ENCODE measurements at regions not wholly inside any gene's neighbourhood (a gene's known extent, or its start where the extent isn't known, plus 50 kb on each side); places are given as distances from the start of the nearest gene placed in this dataset.
"Not testable (repeated sequence)": the region's sequence is repeated elsewhere in the genome, so short reads cannot be mapped to it uniquely, and the experiment has no call there.

- DNase-seq (ENCODE audit: low read depth in 2 of 3, low spot score in 2 of 3), result no peak
Observed at GRCh38 chr6:21946298-21946783, 350.5 kb downstream of the PRL start.

DNA sequence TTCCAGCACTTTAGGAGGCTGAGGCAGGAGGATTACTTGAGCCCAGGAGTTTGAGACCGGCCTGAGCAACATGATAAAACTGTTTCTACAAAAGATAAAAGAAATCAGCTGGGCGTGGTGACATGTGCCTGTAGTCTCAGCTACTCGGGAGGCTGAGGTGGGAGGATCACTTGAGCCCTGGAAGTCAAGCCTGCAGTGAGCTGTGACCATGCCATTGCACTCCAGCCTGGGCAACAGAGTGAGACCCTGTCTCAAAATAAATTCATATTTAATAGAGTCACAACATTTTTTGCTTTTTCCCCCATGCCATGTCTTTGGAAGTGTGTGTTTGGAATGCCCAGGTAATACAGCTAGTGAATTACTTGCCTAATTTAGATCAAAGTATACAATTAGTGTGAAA is 349.6 kb downstream of the PRL start:
- DNase-seq (ENCODE audit: low read depth in 2 of 3, low spot score in 2 of 3), result not testable (repeated sequence)

DNA sequence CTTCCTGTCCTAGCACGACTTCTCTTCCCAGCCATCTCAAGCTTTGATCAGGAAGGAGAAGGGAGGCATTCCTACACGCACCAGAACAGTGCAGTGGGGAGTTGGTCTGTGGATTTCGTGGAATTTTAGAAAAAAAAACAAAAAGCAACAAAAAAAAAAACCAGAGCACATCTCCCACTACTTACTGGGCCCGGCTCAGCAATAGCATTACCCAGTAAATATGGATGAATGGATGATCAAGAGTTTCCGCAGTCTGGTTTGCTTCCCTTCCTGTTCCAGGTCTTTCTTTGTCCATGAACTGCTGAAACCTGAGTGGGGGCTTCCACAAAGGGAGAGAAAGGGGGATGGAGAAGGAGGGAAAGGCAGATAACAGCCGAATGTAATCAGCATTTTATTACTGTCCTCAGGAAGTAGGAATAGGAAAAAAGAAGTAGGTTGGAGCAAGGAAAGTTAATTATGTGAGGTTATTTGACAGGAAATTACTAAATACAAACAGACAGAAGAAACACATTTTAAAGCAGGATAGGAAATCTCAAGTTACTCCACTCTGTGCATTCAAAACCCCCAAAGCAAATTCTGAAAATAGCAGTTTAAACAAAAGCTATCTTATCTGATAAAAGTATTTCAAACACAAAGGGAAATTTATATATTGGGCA is 349.0 kb downstream of the PRL start:
- no peak for DNase-seq (ENCODE audit: low read depth in 2 of 3, low spot score in 2 of 3)

- DNase-seq (ENCODE audit: low read depth in 2 of 3, low spot score in 2 of 3), result no peak
Observed at GRCh38 chr6:21949211-21949801, 347.5 kb downstream of the PRL start.

DNA sequence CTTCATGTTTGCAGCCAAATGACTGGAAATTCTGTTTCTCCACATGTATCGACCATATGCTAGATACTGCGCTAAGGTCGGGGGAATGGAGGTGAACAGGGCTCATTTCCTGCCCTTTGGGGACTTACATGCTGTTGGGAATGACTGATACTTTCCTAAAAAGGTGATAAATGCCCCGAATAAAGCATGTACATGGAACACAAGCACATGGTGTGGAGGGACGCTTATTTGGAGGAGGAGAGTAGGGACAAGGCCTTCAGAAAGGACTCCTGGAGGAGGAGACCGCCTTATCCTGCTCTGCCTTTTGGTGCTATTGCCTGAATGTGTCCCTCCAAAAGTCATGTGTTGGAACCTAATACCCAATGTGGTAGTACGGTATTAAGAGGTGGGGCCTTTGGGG is 344.5 kb downstream of the PRL start:
- DNase-seq (ENCODE audit: low read depth in 2 of 3, low spot score in 2 of 3), result no peak

- no peak for DNase-seq (ENCODE audit: low read depth in 2 of 3, low spot score in 2 of 3)
Observed at GRCh38 chr6:21953831-21954801, 342.7 kb downstream of the PRL start.

DNA sequence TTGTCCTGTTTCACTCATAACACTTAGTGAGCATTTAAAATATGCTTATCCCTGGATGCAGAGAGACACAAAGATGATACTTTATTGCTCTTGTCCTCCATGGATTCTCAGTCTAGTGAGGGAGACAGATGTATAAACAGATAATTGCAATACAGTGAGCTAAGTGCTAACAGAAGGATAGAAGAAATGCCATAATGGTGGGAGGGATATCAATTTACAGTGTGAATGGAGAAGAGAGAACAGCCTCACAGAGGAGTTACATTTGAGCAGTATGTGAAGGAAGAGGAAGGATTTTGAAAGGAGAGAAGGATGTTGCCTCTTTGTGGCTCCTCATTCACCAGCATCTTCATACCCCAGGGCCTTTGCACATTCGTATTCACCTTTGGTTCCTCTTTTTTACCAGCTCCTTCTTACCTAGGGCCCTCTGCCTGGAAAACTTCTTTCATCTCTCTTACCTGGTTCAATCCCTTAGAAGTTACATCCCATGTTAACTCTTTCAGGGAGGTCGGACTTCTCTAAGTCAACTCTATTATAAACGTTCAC is 341.7 kb downstream of the PRL start:
- DNase-seq (ENCODE audit: low read depth in 2 of 3, low spot score in 2 of 3), result no peak

DNA sequence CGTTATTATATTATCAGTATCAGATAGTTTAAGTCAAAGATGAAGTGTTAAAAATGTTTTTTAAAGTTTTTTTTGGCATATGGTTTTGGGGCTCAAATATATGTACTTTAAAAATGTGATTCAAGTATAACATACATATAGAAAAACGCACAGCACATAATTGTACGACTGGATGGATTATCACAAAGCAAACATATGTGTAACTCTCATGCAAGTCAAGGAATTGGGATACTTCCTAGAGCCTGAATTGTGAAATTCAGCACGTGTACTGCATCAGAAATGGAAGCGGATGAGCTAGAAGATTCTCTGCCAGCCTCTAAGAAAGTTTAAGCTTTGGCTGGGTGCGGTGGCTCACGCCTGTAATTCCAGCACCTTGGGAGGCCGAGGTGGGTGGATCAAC is 340.9 kb downstream of the PRL start:
- DNase-seq (ENCODE audit: low read depth in 2 of 3, low spot score in 2 of 3), result no peak

GRCh38 chr6:21958428-21958827 is 338.4 kb downstream of the PRL start:
- no peak for DNase-seq (ENCODE audit: low read depth in 2 of 3, low spot score in 2 of 3)

DNA sequence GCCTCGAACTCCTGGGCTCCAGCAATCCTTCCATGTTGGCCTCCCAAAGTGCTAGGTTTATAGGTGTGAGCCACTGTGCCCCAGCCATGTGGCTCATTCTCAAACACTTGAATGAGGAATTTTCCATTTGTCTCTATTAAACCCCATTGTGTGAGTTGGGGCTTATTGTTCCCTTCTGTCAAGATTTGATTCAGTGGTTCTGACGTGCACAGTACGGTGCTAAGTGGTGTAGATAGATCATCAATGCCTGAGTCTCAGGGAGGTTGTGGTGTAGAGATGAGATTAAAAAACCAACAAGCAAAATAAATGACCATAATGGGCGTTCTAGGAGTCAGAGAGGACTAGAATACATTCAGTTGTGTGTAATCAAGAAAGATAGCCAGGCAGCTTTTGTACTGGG is 335.6 kb downstream of the PRL start:
- DNase-seq (ENCODE audit: low read depth in 2 of 3, low spot score in 2 of 3), result no peak

- DNase-seq (ENCODE audit: low read depth in 2 of 3, low spot score in 2 of 3), result no peak
Observed at GRCh38 chr6:21965016-21965415, 331.8 kb downstream of the PRL start.

GRCh38 chr6:21965953-21966539 is 330.8 kb downstream of the PRL start:
- no peak for DNase-seq (ENCODE audit: low read depth in 2 of 3, low spot score in 2 of 3)

DNA sequence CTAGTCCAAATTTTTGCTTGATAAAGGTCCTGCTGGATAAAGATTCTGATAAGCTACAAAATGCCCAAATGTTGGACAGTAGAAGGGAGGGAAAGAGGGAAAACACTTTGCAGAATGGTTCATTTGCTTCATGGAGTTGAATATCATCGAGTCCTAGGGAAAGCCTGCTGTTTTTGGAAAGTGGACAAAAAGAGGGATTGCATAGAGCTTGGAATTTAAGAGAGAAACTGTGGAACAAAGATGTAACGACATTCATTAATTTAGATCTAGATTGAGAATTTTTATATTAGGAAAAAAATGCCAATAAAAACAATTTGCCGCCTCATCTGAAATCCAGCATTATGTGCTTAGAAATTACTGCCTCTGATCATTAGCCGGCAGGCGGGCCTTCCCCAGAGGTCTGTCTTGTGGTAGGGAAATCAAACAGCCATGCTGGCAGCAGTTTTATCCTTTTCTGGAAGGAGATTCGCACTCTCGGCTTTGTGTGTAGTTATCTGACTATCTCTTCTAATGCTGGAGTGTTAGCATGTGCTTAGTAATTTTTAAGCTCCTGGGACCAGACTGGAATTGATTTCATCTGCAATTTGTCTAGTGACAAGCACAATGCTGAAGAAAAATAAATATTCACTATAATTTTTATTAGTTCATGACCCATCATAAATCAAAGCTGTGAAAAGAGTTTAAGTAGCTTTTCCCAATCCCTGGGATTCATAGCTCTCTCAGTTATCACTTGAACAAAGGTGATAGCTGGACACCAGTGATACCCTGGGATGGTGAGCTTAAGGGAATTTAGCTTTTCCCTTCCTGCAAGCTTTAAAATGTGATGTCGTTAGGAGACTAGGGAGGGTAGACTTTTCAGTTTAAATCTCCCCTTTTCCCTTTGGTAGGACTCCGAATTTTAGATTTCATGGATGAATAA is 329.5 kb downstream of the PRL start:
- DNase-seq (ENCODE audit: low read depth in 2 of 3, low spot score in 2 of 3), result no peak

- DNase-seq (ENCODE audit: low read depth in 2 of 3, low spot score in 2 of 3), result no peak
Observed at GRCh38 chr6:21968411-21968810, 328.4 kb downstream of the PRL start.

GRCh38 chr6:21969192-21969591 is 327.6 kb downstream of the PRL start:
- DNase-seq (ENCODE audit: low read depth in 2 of 3, low spot score in 2 of 3), result no peak

DNA sequence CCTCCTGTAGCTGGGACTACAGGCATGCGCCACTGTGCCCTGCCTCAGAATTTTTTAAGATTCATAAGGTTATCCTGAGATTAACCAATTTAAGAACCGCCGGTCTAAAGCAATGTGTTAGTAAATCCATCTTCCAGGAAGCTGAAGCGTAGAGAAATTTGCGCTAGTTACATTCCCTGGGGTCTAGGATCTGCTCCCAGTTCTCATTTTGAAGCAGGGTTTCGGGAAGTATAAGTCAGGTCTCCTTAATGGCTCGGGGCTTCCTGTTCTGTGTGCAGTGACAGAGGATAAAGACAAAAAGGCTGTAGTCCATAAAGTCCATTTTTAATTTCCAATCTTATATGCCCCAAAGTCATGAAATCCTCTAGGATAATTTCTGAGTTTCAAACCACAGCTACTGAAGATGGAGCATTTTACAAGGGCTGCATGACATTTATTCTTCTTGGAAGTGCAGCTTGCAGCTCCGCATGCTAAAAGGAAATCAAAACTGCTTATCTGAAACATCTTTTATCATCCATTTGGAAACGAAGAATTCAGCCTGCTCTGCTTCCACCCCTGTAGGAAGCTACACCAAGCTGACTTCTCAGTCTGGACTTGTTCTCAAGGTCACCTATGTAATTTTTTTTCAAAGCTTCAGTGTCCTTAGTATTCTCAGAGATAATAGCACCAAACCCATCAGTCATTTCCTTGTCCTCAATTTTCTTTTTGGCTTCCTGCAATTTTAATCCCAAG is 326.1 kb downstream of the PRL start:
- no peak for DNase-seq (ENCODE audit: low read depth in 2 of 3, low spot score in 2 of 3)

GRCh38 chr6:21971541-21971940 is 325.3 kb downstream of the PRL start:
- DNase-seq (ENCODE audit: low read depth in 2 of 3, low spot score in 2 of 3), result peak in 1 of 3 donors; percentile 53

DNA sequence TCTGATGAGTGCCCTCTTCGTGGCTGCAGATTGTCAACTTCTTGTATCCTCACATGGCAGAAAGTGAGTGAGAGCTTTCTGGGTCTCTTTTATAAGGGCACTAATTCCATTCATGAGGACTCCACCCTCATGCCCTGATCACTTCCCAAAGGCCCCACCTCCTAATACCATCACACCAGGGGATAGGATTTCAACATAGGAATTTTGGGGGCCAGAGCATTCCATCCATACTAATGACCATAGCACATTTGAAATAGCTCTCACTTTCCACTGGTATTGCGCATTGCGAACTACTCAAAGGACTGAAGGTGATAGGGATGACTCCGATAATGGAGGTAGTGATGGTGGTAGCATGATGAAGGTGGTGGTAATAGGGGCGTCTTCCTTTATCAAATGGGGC is 324.3 kb downstream of the PRL start:
- no peak for DNase-seq (ENCODE audit: low read depth in 2 of 3, low spot score in 2 of 3)

DNA sequence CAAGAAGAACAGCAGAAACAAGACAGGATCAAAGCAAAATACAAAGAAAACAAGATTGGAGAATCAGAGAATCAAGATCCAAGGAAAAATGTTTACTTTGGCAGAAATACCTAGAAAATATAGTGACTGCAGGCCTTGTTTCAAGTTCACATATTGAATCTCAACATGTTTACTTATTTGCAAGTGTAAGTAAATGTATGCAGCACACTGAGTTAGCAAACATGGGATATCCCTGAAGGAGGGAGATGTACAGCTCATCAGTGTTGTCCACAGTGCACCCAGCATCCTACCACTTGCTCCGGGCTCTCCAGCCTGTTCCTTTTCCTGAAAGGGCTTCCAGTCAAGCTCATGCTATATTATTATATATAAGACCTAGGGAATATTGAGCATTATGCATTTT is 319.5 kb downstream of the PRL start:
- no peak for DNase-seq (ENCODE audit: low read depth in 2 of 3, low spot score in 2 of 3)

All from hematopoietic multipotent progenitor cell (in vitro differentiated cells).